BLaER1 (cell line): ENCODE measurements at regions not wholly inside any gene's neighbourhood (a gene's known extent, or its start where the extent isn't known, plus 50 kb on each side); places are given as distances from the start of the nearest gene placed in this dataset.
"Not testable (repeated sequence)": the region's sequence is repeated elsewhere in the genome, so short reads cannot be mapped to it uniquely, and the experiment has no call there.

Source experiments
- H3K27ac ChIP-seq: shearing (Covaris generic); formaldehyde crosslinking; 2 replicates; pipeline ENCODE4 v1.8.1; 2022
- H3K27me3 ChIP-seq: shearing (Covaris generic); formaldehyde crosslinking; 2 replicates; pipeline ENCODE4 v1.8.1; 2022
- H3K36me3 ChIP-seq: shearing (Covaris generic); formaldehyde crosslinking; 2 replicates; pipeline ENCODE4 v1.8.1; 2022
- H3K4me1 ChIP-seq: shearing (Covaris generic); formaldehyde crosslinking; 2 replicates; pipeline ENCODE4 v1.8.1; 2022
- H3K4me2 ChIP-seq: shearing (Covaris generic); formaldehyde crosslinking; 2 replicates; pipeline ENCODE4 v1.8.1; 2022
- H3K4me3 ChIP-seq: shearing (Covaris generic); formaldehyde crosslinking; 2 replicates; pipeline ENCODE4 v1.8.1; 2022
- H3K9ac ChIP-seq: shearing (Covaris generic); formaldehyde crosslinking; 2 replicates; pipeline ENCODE4 v1.8.1; 2022
- H3K9me3 ChIP-seq: shearing (Covaris generic); formaldehyde crosslinking; 2 replicates; pipeline ENCODE4 v1.8.1; 2022
- H4K20me1 ChIP-seq: shearing (Covaris generic); formaldehyde crosslinking; 2 replicates; pipeline ENCODE4 v1.8.1; 2022
- Cebpa-rat ChIP-seq: shearing (Covaris generic); IDR thresholded peaks from 2 replicates; pipeline ENCODE4 v1.8.1; 2022

- Histone ChIP-seq H3K4me1 (peaks cover 7% of the 10 kb centered on the region; the same call in 1 of the 2 replicates), H3K36me3 (no peaks in the 10 kb centered on the region), H3K9ac (no peak overlapping the region), H3K27ac (no peak overlapping the region), H3K27me3 (no peaks in the 10 kb centered on the region), H3K9me3 (no peaks in the 10 kb centered on the region), H3K4me3 (no peak overlapping the region), H4K20me1 (no peaks in the 10 kb centered on the region), H3K4me2 (no peak overlapping the region)
- no peak for TF ChIP-seq Cebpa-rat
Measured at GRCh38 chr10:2897619-2898508, 169.5 kb upstream of the PFKP start.

GRCh38 chr10:2896334-2896733 lies 171.0 kb upstream of the PFKP start:
- H3K27ac ChIP-seq, H3K4me2 ChIP-seq, H3K9me3 ChIP-seq, H3K27me3 ChIP-seq, H3K36me3 ChIP-seq, H4K20me1 ChIP-seq, H3K4me3 ChIP-seq, H3K9ac ChIP-seq: not testable (repeated sequence)
- H3K4me1 ChIP-seq = peaks cover 15% of the 10 kb centered on the region

GRCh38 chr10:2895594-2896196 lies 171.7 kb upstream of the PFKP start:
- TF ChIP-seq Cebpa-rat = no peak

GRCh38 chr10:2893991-2894390 lies 173.4 kb upstream of the PFKP start:
- no peak overlapping the region for H3K9ac ChIP-seq

More at GRCh38 chr10:2895594-2896196, 171.7 kb upstream of the PFKP start:
- no peak overlapping the region for H3K9ac ChIP-seq
- no peaks in the 10 kb centered on the region for H3K27me3 ChIP-seq
- peaks cover 22% of the 10 kb centered on the region for H3K4me1 ChIP-seq
- no peak overlapping the region for H3K4me2 ChIP-seq
- no peaks in the 10 kb centered on the region for H3K9me3 ChIP-seq
- no peak overlapping the region for H3K27ac ChIP-seq
- no peaks in the 10 kb centered on the region for H3K36me3 ChIP-seq
- H3K4me3 ChIP-seq = no peak overlapping the region
- no peaks in the 10 kb centered on the region for H4K20me1 ChIP-seq

GRCh38 chr10:2893158-2893845 lies 174.0 kb upstream of the PFKP start:
- no peaks in the 10 kb centered on the region for H3K9me3 ChIP-seq
- no peak for TF ChIP-seq Cebpa-rat
- no peaks in the 10 kb centered on the region for H4K20me1 ChIP-seq
- no peaks in the 10 kb centered on the region for H3K27me3 ChIP-seq
- no peak overlapping the region for H3K27ac ChIP-seq
- H3K36me3 ChIP-seq = no peaks in the 10 kb centered on the region
- H3K4me3 ChIP-seq = no peak overlapping the region
- H3K4me2 ChIP-seq = no peak overlapping the region
- no peak overlapping the region for H3K9ac ChIP-seq
- H3K4me1 ChIP-seq = peaks cover 42% of the 10 kb centered on the region

More at GRCh38 chr10:2893991-2894390, 173.4 kb upstream of the PFKP start:
- no peak for TF ChIP-seq Cebpa-rat
- Histone ChIP-seq H3K4me2 (no peak overlapping the region), H3K27me3 (no peaks in the 10 kb centered on the region), H3K27ac (no peak overlapping the region), H4K20me1 (no peaks in the 10 kb centered on the region), H3K9me3 (no peaks in the 10 kb centered on the region), H3K4me3 (no peak overlapping the region), H3K4me1 (peaks cover 37% of the 10 kb centered on the region), H3K36me3 (no peaks in the 10 kb centered on the region)

- Histone ChIP-seq H3K9me3 (no peaks in the 10 kb centered on the region), H3K27ac (peak overlapping the region; percentile 49), H3K4me3 (no peak overlapping the region), H3K4me2 (peak overlapping the region; percentile 50), H3K9ac (no peak overlapping the region), H3K36me3 (no peaks in the 10 kb centered on the region), H4K20me1 (no peaks in the 10 kb centered on the region), H3K4me1 (peaks cover 53% of the 10 kb centered on the region), H3K27me3 (no peaks in the 10 kb centered on the region)
- TF ChIP-seq Cebpa-rat = no peak
Measured at GRCh38 chr10:2891770-2892124, 175.6 kb upstream of the PFKP start.

GRCh38 chr10:2891073-2891769 lies 176.1 kb upstream of the PFKP start:
- Histone ChIP-seq H3K4me3 (no peak overlapping the region), H3K27me3 (no peaks in the 10 kb centered on the region), H4K20me1 (no peaks in the 10 kb centered on the region), H3K4me2 (peak overlapping the region; percentile 50), H3K4me1 (peaks cover 58% of the 10 kb centered on the region), H3K36me3 (no peaks in the 10 kb centered on the region), H3K9ac (peak overlapping the region; percentile 53), H3K9me3 (no peaks in the 10 kb centered on the region), H3K27ac (peak overlapping the region; percentile 49)
- no peak for TF ChIP-seq Cebpa-rat

- H4K20me1 ChIP-seq = no peaks in the 10 kb centered on the region
- no peak for TF ChIP-seq Cebpa-rat
- H3K27ac ChIP-seq = peak overlapping the region; percentile 50; the same call in 1 of the 2 replicates
- H3K4me3 ChIP-seq = no peak overlapping the region
- H3K4me1 ChIP-seq = peaks cover 70% of the 10 kb centered on the region
- H3K36me3 ChIP-seq = no peaks in the 10 kb centered on the region
- peak overlapping the region; percentile 32 for H3K4me2 ChIP-seq
- no peaks in the 10 kb centered on the region for H3K27me3 ChIP-seq
- no peak overlapping the region for H3K9ac ChIP-seq
- H3K9me3 ChIP-seq = no peaks in the 10 kb centered on the region
Measured at GRCh38 chr10:2890093-2890492, 177.3 kb upstream of the PFKP start.

GRCh38 chr10:2888403-2889004 lies 178.8 kb upstream of the PFKP start:
- Histone ChIP-seq H3K9me3 (no peaks in the 10 kb centered on the region), H3K9ac (no peak overlapping the region), H3K4me1 (peaks cover 85% of the 10 kb centered on the region), H4K20me1 (no peaks in the 10 kb centered on the region), H3K4me3 (no peak overlapping the region), H3K4me2 (peak overlapping the region; percentile 80), H3K36me3 (no peaks in the 10 kb centered on the region), H3K27ac (no peak overlapping the region), H3K27me3 (no peaks in the 10 kb centered on the region)
- no peak for TF ChIP-seq Cebpa-rat
